MM.1S (cell line): ENCODE measurements at regions not wholly inside any gene's neighbourhood (a gene's known extent, or its start where the extent isn't known, plus 50 kb on each side); places are given as distances from the start of the nearest gene placed in this dataset.

ENCODE experiments used
- CTCF ChIP-seq: fragments of 300-600 bp; sonication (generic); IDR thresholded peaks from 2 replicates; pipeline ENCODE4 v1.5.1; 2016; ENCODE audit warnings: antibody characterized with exemption, low read length, mixed read lengths
- EZH2 ChIP-seq: fragments of 300-600 bp; sonication (generic); optimal IDR thresholded peaks from 2 replicates; pipeline ENCODE3; 2017; ENCODE audit warnings: low read depth, mild to moderate bottlenecking, antibody characterized with exemption, low read length, mixed read lengths
- EZH2phosphoT487 ChIP-seq: fragments of 300-600 bp; sonication (generic); IDR thresholded peaks from 2 replicates; pipeline ENCODE4 v1.6.1; 2018; ENCODE audit warnings: antibody characterized with exemption, low read length

- TF ChIP-seq CTCF (no peak), EZH2phosphoT487 (no peak), EZH2 (no peak)
These were observed 217.6 kb upstream of the ANKRD55 start for GRCh38 chr5:56450766-56451165.
